GM04503 (cell line): ENCODE measurements at regions not wholly inside any gene's neighbourhood (a gene's known extent, or its start where the extent isn't known, plus 50 kb on each side); places are given as distances from the start of the nearest gene placed in this dataset.

ENCODE experiments used
- DNase-seq: peaks from one replicate; pipeline ENCODE4 v3.0.0-alpha.2; 2012; ENCODE audit warnings: low read depth

DNA sequence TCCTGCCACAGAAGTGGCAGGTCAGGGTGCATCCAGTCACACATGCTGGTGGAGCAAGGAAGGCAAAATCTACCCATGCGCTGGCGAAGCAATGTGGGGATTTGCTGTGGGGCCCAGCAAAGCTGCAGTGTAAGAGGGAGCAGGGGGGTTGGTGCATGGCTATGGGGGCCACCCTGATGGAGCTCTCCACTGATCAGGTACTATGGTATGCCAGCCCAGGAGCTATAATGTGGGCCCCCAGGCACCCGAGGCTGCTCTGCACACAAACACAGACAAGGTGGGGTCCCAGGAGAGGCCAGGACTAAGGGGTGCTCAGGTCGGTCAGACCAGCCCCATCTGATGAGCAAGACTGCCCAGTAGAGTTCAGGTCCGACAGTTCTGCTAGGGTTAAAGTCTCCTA is 213.5 kb downstream of the ZC3H11B start:
- DNase-seq: no peak

DNA sequence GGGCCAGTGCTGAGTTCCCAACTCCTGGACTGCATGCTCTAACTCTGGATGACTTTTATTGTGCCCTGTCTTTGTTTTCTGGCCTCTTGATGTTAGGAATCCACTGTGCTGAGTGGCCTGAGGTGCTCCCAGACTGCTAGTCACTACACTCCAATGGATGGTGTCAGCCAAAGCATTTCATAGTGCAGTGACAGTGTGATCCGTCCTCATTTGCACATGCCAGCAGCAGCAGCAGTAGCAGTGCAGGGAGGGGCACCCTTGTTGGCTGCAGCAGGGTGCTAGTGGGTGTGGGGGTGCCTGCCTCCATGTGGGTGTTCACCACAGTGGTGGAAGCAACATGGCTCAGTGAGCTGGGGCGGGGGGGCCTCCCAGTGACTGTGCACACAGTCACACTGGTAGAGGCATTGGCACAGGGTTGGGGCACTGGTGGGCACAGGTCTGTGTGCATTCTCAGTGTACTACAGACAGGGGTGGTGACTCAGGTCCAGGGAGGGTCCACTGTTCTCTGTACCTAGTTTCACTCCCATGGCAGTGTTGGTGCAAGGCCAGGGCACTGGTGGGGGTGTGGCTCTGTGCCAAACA is 214.0 kb downstream of the ZC3H11B start:
- no peak for DNase-seq

DNA sequence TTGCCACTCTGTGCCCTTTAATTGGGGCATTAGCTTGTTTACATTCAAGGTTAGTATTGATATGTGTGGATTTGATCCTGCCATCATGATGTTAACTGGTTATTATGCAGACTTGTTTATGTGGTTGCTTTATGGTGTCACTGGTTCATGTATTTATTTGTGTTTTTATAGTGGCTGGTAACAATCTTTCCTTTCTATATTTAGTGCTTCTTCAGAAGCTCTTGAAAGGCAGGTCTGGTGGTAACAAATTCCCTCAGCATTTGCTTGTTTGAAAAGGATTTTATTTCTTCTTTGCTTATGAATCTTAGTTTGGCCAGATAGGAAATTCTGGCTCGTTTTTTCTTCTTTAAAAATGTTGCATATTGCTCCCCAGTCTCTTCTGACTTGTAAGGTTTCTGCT is 215.4 kb downstream of the ZC3H11B start:
- DNase-seq: no peak

DNA sequence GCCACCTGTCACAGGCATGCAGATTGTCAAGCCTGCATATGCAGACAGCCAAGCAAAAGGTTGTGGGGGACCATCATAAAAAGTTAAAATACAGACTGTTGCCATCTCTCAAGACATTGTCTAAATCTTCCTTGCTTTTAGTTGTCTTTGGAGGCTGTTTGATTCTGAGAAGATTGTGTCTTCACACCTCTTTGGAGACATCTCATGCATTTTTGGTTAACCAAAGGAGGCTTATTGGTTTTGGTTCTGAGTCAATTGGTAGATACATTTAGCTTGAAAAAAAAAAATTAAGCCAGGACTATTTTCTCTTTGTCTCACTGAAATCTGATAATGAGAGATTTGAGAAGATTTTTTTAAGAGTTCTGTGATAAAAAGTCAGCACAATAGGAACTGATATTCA is 217.6 kb downstream of the LYPLAL1 start:
- DNase-seq: no peak

DNA sequence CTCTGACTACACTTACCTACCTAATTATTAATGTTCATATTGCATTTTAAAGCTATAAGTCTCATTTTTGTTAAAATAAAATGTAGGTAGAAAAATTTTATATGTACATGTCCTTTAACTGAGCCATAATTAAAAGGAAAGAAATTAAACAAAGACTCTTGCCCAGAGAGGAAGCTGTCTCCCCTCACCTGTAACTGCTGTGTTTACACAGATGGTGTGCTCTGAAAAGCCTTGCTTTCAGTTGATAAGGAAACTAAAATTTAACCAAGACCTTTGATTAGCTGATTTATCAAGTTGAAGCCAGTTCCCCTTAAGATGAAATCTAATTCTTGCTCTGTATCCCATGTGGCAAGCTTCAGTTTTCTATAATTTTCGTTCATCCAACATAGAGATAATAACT is 213.5 kb downstream of the LYPLAL1 start:
- DNase-seq: no peak

DNA sequence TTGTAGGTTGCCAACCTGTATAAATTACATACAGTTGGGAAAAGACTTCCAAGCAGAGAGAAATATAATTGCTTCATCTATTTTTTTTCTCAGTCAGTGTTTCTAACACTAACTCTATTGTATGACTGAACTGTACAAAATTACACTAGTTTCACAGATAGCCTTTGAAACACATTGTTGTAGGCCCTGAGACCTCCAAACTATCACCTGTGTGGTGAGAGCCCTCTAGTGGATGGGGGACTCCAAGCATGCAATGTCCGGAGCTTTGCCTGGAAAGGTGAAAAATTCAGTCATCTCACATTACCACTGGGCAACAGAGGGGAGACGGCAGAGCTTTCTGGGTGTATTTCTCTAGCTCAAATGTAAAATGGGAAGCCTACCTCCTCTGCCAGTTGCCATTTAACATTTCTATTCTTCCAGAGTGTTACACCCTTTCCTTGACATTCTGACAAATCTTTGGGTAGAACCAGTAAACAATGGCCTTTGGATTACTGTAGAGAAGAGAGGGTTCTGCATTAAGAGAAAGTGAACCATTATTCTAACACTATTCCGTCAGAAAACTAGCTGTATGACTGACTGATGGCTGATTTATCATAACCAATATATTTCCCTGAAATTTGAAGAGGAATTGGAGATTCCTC is 212.2 kb downstream of the LYPLAL1 start:
- DNase-seq: no peak

DNA sequence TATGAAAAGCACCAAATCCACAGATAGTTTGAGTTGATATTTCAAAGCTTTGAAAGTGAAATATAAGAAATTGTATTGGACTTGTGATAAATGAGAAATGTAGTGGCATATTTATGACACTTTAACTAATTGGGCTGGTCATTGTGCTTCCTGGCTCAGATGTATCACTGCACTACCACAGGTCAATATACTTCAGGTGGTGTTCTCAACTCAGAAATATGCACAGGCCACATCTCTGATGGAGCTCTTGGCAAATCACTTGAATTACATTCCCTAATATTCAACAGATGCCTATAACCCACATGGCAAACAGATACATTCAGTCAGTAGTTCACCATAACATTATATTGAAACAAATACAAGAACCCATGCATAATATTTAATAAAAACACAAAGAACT is 209.6 kb downstream of the LYPLAL1 start:
- DNase-seq: no peak

DNA sequence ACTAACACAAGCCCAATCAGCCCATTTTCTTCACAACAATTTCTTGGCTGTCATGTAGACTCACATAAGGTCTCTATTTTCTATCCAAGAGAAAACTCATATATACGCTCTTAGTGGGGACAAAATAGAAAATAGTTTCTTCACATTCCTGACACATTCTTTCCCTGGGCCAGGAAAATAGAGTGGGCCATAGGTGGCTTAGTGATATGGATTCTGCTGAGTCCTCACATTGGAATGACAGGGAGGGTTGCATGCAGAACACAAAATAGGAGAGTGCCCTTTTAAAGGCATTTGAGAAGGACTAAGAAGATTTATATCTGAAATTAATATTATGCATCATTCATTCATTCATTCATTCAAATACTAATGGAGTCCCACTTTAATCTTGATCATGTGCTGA is 207.7 kb downstream of the LYPLAL1 start:
- DNase-seq: no peak

DNA sequence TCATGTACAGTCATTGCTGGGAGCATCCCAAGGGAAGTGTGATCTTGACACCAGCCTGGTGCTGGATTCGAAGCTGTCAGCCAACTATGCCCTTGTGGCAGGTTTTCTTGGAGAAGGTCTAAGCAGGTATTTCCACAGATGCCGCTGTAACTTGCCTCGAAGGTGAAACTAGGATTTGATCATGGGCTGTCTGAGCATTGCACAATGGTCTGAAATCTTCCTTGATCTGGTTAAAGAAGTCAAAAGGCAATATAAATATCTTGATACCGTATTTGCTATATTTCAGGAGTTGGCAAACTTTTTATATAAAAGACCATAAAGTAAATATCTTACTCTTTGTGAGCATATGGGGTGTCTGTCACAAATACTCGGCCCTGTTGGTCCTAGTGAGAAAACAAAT is 206.8 kb downstream of the LYPLAL1 start:
- DNase-seq: no peak

DNA sequence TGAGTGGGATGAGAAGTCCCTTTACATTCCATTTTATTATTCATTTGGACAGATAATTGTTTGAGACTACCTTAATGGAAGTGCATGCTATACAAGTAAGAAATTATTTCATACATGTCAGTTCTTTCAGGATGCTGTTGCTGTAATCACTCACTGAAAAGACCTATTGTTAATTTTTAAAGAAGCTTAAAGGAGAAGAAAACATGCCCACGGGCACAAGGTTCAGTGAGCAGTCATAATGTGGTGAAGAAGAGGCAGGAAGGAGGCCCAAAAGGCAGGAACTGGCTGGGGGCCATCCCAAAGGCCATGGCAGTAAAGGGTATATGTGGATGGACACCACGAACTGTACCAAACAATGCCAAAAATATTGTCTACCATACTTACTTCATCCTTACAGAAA is 206.0 kb downstream of the LYPLAL1 start:
- DNase-seq: no peak

DNA sequence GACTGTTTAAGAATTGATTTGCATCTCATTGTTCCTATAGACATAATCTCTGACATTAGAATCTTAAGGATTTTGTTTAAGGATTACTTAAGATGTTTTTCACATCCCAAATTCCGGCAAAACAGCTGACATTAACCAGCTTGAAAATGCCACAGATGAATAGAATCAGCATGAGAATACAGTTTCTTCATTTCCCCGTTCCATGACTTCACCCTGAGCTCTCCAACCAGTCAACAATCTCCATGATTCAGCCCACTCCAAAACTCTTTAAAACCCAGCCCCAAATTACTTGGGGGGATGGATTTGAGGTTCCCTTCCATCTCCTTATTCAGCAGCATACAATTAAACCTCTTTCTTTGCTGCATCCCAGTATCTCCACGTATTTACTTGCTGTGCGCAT is 201.0 kb downstream of the LYPLAL1 start:
- no peak for DNase-seq

DNA sequence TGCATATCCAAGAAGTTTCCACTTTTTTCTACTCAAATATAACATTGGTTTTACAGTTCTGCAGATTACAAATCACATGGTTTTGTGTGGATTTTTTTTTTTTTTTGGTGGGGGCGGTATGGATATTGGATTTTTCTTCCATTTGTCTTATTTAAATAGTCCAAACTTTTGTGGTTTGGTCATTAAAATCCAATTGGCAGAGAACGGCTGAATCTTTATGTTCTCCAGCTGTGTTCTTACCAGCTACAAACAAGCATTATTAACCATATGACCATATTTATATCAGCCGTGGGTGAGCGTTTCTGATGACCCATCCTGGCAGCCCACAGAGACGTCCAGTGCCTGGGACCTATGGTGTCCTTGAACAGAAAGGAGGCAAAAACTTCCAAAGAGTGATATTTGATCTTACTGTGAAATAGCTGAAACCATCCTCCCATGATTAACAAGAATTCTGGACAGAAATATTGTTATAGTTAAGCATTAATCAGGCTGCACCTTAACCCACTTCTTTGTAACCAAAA is 200.4 kb downstream of the LYPLAL1 start:
- DNase-seq: no peak

DNA sequence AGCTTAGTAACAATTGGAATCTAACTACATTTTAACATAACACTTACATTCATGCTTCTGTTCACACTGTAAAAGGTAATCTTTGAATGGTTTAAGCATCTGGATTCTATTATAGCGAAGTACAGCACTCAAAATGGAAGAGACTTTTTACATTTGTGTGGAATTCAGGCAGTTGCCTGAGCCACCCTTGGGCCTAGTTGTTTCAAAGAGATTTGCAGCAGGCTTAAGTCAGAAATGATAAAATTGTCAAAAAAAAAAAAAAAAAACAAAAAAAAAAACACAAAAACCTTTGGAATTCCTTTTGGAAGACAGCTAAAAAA is 199.9 kb downstream of the LYPLAL1 start:
- no peak for DNase-seq

DNA sequence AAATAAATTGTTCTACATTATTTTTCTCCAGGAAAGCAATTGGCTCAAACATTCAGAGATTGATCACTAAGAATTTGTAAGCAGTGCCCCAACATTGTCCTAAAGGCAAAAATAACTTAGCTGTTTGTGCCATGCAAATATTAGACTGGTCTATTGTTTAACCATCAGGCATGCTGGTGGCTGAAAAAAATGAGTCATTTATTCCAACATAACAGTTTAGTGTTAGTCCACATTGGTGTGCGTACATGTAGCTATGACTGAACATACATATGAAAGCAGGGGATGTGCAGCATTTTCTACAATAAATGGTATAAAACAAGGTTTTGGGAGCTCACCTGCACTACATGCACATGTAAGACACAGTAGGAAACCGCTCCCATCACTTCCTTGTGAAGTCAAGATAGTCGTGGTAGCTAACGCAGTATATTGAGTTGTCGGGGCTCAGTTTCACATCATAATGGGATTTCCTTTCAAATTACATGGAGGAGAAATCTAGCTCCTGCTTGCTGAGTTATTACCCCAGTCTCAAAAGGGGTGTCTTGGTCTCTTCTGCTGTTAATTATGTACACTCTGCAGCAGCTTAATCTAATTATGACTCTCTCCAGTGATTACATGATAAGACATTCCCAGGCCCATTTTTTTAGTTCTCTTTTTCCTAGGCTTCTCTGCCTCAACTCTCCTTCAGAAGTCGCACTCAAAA is 199.4 kb downstream of the LYPLAL1 start:
- no peak for DNase-seq

DNA sequence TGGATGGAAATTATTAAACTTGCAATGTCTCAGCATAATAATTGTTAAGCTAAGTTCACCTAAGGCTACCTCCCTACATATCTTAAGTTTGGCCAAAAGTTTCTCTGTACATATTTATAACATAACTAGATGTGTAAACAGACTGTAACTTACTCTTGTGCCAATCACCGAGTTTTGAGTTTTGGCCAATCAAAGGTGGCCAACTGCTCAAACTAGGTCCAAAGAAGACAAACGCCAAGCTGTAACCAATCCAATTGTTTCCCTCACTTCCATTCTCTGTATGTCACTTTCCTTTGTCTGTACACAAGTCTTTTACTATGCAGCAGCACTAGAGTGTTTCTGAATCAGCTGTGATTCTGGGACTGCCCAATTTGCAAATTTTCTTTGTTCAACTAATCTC is 197.8 kb downstream of the LYPLAL1 start:
- no peak for DNase-seq

DNA sequence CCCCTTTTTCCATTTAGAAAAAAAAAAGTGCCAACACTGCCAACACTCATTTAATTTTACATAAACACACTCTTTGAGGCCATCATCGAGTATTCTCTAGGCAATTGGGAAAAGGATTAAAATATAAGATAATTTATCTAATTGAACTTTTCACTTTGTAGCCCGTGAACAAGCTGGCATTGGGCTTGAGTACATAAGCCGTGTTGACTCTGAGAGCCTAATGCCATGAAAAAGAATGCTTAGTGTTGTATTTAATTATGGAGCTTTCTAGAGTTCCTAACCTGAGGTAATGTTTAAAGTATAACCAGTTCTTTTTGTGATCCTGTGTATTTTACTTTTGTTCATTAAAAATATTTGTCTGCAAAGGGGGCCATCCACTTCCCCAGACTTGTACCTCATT is 193.8 kb downstream of the LYPLAL1 start:
- DNase-seq: no peak

DNA sequence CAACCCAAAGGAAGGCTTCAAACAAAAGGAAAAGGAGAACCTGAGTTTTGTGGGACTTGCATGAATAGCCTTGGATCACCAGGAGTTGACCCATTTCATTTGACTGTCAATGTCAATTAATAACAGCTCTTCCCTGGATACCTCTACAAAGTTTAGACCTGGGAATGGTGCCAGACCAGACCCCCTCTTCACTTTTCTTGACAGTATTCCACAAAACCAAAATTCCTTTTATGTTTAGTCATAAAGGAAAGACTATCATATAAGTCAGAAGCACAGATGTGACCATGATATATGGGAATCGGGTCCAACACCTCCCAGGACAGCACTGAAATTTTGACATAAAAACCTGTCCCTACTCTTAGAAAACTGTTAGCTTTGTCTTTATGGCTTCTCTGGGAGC is 191.8 kb downstream of the LYPLAL1 start:
- no peak for DNase-seq

DNA sequence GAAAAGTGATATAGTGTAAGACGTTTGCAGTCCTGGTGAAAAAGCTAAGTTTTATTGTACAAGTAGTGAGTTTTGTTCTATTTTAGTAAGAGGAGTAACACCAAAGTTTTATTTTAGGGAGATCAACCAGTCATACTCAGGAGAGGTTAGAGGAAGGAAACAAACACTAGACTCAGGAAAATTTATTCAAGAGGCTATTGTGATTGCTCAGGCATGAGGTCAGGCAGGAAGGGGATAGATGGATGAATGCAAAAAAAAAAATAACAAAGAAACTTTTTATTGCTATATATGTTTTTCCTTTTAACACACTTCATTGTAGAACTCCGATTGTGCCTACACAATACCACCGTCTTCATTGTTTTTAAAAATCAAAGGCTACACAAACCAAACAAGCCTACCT is 189.0 kb downstream of the LYPLAL1 start:
- DNase-seq: no peak

DNA sequence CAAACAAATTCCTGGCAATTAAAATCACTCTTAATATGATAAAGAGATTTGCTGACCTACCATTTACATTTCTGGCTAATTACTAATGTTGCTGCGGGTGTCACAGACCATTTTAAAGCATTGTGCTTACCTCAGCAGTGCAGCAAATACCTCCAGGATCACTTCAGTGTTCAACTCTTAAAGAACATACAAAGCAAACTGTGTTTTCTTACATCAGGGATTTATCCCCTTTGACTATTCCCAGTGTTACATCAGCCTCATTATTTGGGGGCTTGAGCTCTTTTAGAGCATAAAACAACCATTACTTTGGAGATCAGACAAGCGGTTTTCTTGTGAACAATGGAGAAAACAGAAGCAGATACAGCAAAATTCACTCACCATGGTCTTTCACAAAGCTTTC is 185.4 kb downstream of the LYPLAL1 start:
- DNase-seq: no peak

DNA sequence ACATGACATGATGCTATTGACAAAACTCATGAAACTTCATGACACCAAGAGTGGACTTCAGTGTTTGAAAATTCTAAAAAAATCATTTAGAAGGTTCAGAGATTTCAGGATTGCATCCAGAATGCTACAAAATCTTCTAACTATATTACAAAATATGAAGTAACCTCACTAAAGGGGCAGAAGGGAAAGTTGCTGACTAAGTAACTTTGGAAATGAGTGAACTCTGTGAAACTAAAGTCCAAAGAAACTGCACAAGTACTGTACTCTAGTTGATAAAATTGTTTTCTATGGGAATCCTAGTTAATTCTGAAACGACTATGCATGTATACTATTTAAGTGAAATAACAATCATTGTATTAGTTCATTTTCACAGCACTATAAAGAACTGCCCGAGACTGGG is 184.4 kb downstream of the LYPLAL1 start:
- no peak for DNase-seq

DNA sequence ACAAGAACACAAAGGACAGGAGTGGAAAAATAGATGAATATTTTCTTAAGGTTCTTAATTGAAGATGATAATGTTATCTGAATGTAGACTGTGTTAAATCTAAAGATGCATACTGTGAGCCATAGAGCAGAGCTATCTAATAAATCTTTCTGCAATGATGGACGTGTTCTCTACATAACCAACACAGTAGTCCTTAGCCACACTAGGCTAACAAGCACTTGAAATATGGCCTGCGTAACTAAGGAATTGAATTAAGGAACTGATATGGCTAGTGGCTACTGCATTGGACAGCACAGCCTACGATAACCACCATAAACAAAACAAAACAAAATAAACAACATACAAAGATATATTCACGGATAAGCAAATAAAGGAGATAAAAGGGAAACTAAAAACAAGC is 181.3 kb downstream of the LYPLAL1 start:
- no peak for DNase-seq

DNA sequence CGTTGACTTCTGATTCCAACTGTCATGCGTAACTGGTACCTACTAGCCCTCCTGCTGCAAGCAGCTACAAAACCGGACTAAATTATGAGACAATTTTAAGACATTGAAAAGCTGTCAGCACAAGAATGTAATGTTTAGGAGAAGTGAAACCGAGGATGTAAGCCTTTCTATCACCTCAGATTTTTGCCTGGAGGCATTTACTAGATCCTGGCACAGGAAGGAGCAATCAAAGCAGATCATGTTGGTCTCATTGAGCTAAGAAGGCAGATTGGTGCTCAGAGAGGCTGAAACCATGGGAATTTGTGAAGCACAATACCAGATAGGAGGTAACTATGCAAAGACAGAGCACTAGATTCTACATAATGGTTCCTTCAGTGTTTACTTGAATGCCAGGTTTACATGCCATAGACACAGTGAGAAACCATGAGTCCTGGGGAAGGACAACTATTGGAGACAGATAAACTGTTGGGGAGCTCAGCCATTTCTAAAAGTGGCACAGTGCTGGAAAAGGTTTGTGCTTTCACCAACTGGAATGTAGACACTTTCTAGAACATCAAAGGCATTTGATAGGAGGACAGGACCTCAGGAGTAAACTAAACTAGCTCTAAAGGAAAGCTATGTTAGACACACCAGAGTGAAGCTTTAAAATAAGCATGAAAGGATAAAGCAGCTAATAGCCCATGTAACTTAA is 179.4 kb downstream of the LYPLAL1 start:
- DNase-seq: no peak
